GM18507 (cell line): ENCODE measurements at regions not wholly inside any gene's neighbourhood (a gene's known extent, or its start where the extent isn't known, plus 50 kb on each side); places are given as distances from the start of the nearest gene placed in this dataset.

ENCODE experiments used
- DNase-seq: peaks from one replicate; pipeline ENCODE4 v3.0.0; 2011; ENCODE audit warnings: low read depth; ENCODE audit not compliant: insufficient read length; ENCODE audit errors: extremely low spot score
- FAIRE-seq: peaks from 2 replicates; lab custom pipeline; 2011; peaks lifted over from hg19 to GRCh38; lab: Jason Lieb, UNC

DNA sequence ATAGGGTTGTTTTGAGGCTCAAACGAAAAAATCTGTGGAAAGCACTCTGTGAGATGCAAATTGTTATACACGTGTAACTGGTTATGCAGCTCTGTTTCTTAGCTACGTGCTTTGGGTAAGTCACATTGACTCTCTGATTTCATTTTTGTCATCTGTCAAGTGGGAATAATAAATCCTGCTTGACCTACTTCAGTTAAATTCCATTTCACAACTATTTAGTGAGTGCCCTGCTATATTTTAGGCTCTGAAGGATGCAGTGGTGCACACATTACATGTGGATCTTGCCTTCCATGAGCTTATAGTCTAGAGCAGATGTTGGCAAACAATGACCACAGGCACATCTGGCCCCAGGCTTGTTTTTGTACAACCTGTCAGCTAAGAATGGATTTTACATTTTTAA is 133.6 kb upstream of the PLET1 start:
- FAIRE-seq (no peak), DNase-seq (no peak)

- FAIRE-seq (no peak), DNase-seq (no peak)
These were observed 135.4 kb upstream of the PLET1 start for GRCh38 chr11:112396076-112396475.

DNA sequence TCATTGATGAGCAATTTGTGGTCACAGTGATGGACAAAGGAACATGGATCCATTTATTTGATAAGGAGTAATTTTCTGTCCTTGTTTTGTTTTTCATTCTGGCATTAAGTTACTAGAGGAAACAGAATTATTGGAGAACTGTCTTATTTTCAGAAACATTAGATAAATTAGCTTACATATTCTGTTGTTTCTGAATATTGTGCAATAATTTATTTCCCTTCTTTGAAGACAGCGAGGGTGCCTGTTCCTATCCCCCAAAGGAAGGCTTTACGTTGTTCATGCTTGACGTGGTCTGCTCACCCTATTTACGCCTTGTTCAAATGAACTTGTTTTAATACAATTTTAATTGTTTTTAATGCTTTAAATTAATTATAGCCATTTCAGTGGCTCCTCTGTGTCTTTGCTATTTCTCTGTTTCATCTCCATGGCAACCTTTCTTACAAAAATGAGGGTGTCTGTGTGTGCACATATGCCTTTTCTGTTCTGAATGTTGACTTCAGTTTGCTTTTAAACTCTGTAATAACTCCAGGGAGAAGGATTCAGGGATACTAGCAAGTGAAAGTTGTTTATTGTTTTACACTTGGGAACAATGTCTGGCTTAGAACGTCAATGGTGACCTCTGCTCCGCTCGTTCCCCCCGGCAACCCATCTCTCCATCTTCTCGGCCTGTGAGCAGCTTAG is 138.3 kb upstream of the PLET1 start:
- FAIRE-seq (no peak), DNase-seq (no peak)

DNA sequence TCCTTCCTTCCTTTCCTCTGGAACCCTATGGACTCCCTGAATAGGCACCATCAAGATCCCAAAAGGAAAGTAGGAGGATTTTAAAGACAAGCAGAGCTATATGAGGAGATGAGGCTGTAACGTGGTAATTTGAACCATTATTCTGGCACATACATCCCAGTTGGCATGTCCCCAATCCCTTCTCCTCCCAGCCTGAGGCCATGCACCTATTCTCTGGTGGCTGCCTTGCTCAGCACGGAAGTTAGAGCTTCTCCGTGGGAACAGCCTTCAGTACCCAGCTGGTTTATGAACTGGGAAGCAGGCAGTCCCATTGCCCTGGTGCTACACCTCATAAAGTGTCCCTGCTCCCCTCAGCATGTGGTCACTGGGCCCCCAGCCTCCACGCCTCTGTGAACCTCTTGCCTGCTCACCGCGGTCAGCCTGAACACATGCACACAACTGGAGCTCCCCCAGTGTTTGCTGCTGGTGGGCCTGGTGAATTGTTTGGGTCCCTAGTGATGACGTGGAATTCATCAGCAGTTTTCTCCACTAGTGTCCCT is 139.9 kb upstream of the PLET1 start:
- no peak for DNase-seq
- no peak for FAIRE-seq

DNA sequence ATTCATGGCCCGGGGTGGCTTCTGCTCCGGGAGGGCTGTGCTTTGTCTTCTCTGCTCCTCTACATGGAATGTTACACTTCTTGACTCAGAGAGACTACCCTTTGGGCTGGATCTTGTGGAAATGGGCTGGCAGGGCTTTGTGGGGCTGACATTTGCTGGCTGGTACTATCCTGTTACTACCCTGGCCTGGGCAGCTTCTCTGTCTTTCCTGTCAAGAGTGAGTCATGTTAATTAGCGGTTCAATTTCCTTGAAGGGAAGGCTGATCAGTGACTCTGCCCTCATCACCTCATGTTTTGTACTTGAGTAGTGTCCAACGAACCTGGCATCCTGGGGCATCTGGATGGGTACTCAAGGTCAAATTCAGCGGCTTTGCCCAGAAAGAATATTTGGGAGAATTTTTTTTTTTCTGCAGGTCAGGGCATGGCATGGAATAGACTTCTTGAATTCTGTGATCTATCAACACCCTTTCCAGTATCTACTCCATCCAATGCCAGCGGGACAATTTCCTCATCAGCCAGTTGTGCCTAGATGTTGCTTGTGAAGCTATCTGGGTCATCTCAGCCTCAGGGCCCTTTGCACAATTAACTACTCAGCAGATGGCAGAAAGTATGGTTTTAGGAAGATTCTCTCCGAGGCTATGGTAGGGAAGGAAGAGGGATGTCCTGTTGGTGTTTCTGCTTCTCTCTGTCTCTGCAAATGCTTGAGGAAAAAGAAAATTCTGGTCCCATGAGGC is 140.5 kb upstream of the PLET1 start:
- no peak for FAIRE-seq

DNA sequence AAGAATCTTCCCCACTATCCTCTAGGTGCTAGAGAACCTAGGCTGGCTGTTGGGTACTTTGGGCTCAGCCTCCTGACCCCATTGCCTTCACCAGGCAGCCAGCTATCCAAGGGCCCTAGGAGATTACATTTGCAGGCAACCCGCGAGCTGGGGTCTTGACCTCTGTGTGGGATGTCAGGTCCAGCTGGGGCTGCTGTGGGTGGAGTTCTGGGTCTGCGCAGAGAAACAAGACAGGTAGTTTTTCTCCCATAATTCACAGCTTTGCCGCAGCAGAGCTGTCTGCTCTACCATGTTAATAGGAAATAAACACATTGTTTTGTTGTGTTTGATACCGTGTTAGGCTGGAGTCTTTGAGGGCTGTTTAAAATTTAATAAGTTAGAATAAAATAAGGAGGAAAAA is 142.8 kb upstream of the PLET1 start:
- FAIRE-seq (no peak), DNase-seq (no peak)

More for the DNA sequence above, 140.5 kb upstream of the PLET1 start:
- no peak for DNase-seq

GRCh38 chr11:112404112-112404511 is 143.5 kb upstream of the PLET1 start:
- DNase-seq (no peak), FAIRE-seq (no peak)

- no peak for FAIRE-seq
- no peak for DNase-seq
These were observed 147.9 kb upstream of the PLET1 start for GRCh38 chr11:112408517-112408916.

DNA sequence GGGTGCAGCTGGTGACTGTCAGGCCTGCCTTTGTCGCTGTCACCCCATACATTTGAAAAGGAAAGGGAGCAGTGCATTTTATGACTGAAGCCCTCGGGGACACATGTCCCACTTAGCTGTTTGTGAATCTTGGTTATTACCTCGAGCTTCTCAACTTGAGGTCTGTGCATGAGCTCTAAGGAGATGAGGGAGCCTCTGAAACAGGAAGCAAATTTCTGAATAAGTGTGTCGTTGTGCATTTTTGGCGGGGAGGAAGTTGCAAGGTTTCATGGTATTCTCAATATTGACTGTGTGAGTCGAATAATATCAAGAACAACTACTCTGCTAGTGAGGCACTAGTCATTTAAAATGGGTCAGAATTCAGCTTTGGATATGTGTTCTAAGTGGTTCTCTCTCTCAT is 149.7 kb upstream of the PLET1 start:
- DNase-seq (no peak), FAIRE-seq (no peak)

- no peak for DNase-seq
- FAIRE-seq, result no peak
These were observed 151.7 kb upstream of the PLET1 start for GRCh38 chr11:112412383-112412782.

GRCh38 chr11:112417339-112417738 is 156.7 kb upstream of the PLET1 start:
- DNase-seq (no peak), FAIRE-seq (no peak)

GRCh38 chr11:112418438-112418837 is 157.8 kb upstream of the PLET1 start:
- no peak for DNase-seq
- no peak for FAIRE-seq

- DNase-seq (no peak), FAIRE-seq (no peak)
These were observed 161.2 kb upstream of the PLET1 start for GRCh38 chr11:112421879-112422278.

DNA sequence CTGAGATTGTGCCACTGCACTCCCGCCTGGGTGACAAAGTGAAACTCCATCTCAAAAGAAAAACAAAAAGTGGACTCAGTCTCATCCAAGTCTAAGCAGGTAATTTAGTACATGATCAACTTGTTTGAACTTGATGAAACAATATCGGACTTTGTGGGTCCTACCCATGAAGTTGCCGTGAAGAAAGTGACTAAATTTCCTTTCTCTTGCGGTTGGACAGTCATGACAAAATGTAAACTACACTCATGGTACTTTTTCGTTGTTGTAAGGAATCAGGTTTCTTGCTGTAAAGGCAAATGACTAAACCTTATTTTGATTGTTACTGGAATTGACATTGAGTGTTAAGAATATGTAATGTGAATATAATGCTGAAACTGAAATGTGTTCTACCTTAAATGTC is 164.5 kb upstream of the PLET1 start:
- no peak for DNase-seq
- no peak for FAIRE-seq

DNA sequence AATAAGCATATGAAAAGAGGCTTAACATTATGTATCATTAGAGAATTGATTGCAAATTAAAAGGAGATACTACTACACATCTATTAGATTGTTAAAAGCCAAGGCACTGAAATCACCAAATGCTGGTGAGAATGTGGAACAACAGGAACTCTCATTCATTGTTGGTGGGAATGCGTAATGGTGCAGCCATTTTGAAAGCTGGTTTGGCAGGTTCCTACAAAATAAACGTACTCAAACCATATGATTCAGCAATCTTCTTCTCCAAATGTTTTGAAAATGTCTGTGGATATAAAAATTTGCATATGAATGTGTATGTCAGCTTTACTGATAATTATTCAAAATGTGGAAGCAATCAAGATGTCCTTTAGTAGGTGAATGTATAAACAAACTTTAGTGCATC is 176.4 kb upstream of the PLET1 start:
- FAIRE-seq, result no peak
- no peak for DNase-seq

DNA sequence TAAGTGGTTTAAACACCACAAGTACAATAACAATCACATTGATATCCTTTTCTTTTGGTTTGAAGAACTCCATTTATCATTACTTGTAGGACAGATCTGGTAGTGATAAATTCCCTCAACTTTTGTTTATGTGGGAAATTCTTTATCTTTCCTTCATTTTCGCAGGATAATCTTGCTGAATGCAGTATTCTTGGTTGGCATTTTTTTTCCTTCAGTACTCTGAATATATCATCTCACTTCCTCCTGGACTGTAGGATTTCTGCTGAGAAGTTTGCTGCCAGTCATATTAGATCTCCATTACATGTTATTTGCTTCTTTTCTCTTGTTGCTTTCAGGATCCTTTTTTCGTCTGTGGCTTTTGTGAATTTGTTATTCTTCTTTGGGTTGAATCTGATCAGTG is 179.0 kb upstream of the PLET1 start:
- no peak for DNase-seq
- FAIRE-seq, result no peak

DNA sequence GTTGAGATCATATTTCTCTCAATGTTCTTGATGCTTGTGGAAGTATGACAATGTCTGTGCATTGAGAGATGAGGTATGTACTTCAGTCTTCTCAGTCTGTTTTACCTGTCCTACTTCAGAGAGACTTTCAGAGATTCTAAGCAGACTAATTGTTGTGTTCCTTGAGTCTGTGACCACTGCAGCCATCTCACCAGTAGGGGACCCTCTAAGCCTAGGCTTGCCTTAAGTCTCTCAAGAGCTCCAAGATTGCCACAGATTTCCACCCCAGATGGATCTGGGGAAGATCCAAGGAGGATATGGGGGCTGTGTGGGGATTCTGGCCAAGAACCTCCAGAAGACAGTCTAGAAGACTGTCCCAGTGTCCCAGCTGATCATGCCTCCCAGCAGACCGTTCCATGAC is 179.9 kb upstream of the PLET1 start:
- FAIRE-seq, result no peak
- no peak for DNase-seq

DNA sequence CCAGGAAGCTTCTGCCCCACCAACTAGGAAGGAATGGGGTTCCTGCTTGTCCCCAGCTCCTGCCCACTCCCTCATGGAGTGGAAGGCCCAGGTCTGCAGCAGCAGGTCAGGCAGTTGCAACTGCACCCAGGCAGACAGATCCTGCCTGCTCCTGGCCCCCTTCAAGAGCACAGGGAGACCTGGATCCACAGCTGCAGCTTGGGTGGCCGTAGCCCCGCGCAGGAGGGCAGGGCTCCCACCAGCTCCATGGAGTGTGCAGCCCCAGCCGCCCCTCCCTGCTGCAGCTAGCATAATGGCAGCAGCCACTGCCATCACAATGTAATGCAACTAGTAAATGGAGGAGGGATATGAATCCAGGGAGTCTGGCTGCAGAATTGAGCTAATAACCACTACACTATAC is 187.5 kb upstream of the PLET1 start:
- DNase-seq, result no peak
- no peak for FAIRE-seq

- no peak for FAIRE-seq
- no peak for DNase-seq
These were observed 188.1 kb upstream of the PLET1 start for GRCh38 chr11:112448806-112449205.

GRCh38 chr11:112451250-112451649 is 190.6 kb upstream of the PLET1 start:
- no peak for FAIRE-seq
- no peak for DNase-seq
